SU-DHL-6 (cell line): ENCODE measurements at regions not wholly inside any gene's neighbourhood (a gene's known extent, or its start where the extent isn't known, plus 50 kb on each side); places are given as distances from the start of the nearest gene placed in this dataset.

Experiments
- CTCF ChIP-seq: fragments of 200-600 bp; sonication (generic); IDR thresholded peaks from one replicate; pipeline ENCODE4 v1.5.1; 2017; ENCODE audit warnings: antibody characterized with exemption, mild to moderate bottlenecking, low read length, moderate library complexity; ENCODE audit not compliant: insufficient read depth, poor library complexity, severe bottlenecking
- EZH2phosphoT487 ChIP-seq: fragments of 200-600 bp; sonication (generic), shearing (Covaris generic); conservative IDR thresholded peaks from 2 replicates; pipeline ENCODE4 v1.6.1; 2018; ENCODE audit warnings: mild to moderate bottlenecking, antibody characterized with exemption, low read length, moderate library complexity, mixed read lengths

- no peak for TF ChIP-seq CTCF
- no peak for TF ChIP-seq EZH2phosphoT487
These were observed 399.3 kb upstream of the PODXL start for GRCh38 chr7:131955679-131956078.
